Sigmoid colon (tissue), 4 donors: ENCODE measurements at regions not wholly inside any gene's neighbourhood (a gene's known extent, or its start where the extent isn't known, plus 50 kb on each side); places are given as distances from the start of the nearest gene placed in this dataset.

Experiments
- EP300 ChIP-seq, 4 donors: sonication (generic); formaldehyde crosslinking; IDR thresholded peaks; one replicate each; pipeline ENCODE4 v1.6.1; 2017; ENCODE audit warnings: antibody characterized with exemption in 4 of 4
- POLR2A ChIP-seq, 2 donors: fragments of 450-650 bp; IDR thresholded peaks; one replicate each; pipeline ENCODE4 v1.6.1; 2016; ENCODE audit warnings: antibody characterized with exemption in 2 of 2, mild to moderate bottlenecking in 2 of 2, moderate library complexity in 2 of 2
- POLR2AphosphoS5 ChIP-seq, 4 donors: sonication (generic); formaldehyde crosslinking; IDR thresholded peaks; one replicate each; pipeline ENCODE4 v1.6.1; 2017; ENCODE audit warnings: antibody characterized with exemption in 4 of 4
- TF ChIP-seq, protein P1 (sequence below), 4 experiments: fragments of 450-650 bp in 3 of 4; fragments of 200-600 bp in 1 of 4; IDR thresholded peaks; one replicate each; pipeline ENCODE4 v1.5.1; 2016 to 2019; ENCODE audit warnings: antibody characterized with exemption in 4 of 4, mild to moderate bottlenecking in 3 of 4, moderate library complexity in 2 of 4

DNA sequence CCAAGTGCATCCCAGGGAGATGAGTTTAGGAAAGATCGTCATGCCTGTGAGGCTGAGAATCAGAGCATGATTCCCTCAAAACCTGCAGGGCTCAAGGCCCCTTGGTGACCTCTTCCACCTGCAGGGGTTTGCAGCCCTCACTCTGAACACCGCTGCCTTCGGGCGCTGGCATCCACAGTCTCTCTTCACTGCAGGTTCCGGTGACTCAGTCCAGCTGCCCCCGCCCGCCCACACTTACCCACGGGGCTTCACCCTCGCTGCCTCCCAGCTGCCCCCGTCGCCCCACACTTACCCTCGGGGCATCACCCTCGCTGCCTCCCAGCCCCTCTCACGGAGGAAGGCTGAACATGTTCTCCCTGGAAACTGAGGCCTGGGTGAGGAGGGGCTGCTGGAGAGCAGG, 277.1 kb downstream of the XXYLT1 start:
- TF ChIP-seq POLR2A (IDR thresholded peaks at IDR 0.05), result no peak
- TF ChIP-seq, protein P1, sequence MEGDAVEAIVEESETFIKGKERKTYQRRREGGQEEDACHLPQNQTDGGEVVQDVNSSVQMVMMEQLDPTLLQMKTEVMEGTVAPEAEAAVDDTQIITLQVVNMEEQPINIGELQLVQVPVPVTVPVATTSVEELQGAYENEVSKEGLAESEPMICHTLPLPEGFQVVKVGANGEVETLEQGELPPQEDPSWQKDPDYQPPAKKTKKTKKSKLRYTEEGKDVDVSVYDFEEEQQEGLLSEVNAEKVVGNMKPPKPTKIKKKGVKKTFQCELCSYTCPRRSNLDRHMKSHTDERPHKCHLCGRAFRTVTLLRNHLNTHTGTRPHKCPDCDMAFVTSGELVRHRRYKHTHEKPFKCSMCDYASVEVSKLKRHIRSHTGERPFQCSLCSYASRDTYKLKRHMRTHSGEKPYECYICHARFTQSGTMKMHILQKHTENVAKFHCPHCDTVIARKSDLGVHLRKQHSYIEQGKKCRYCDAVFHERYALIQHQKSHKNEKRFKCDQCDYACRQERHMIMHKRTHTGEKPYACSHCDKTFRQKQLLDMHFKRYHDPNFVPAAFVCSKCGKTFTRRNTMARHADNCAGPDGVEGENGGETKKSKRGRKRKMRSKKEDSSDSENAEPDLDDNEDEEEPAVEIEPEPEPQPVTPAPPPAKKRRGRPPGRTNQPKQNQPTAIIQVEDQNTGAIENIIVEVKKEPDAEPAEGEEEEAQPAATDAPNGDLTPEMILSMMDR (IDR thresholded peaks at IDR 0.05), result no peak
- TF ChIP-seq EP300 (IDR thresholded peaks at IDR 0.05), result no peak
- no peak for TF ChIP-seq POLR2AphosphoS5 (IDR thresholded peaks at IDR 0.05)
